ENCODE measurements at regions not wholly inside any gene's neighbourhood (a gene's known extent, or its start where the extent isn't known, plus 50 kb on each side); places are given as distances from the start of the nearest gene placed in this dataset.

DNA sequence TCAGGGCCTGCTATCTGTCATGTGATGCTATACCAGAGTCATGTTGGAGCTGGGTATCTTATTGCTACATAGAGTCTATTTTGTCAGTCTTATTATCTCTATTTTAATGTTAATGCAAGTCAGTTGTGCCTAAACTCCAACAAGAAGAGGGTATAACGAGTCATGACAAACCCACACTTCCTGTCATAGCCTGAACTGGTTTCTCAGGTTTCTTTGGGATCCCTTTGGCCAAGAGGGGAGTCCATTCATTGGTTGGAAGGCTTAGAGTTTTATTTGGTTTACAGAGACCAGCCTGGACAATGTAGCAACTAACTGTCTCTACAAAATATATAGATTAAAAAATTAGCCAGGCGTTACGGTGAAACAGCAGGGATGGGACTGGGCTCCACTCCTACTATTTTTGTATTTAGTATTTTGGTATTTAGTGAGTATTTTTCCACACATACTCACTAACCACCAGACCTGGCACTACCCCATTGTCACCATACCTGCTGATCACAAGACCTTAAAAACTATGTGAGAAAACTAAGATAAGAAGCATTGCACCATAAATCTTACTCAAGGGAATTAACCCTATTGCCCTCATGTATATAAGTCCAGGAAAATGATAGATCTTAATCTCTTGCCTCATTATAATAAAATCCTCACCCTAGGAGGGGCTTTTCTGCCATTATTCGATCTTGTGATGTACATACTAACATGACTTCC, 387.5 kb downstream of the IPO8 start:
- Histone ChIP-seq H2BK15ac (ENCODE audit: low read depth, low read length) (no peak overlapping the region), H3K23ac (ENCODE audit: low read depth, low read length) (no peak overlapping the region), H4K8ac (ENCODE audit: low read depth in 2 of 2, low read length in 2 of 2) (no peak overlapping the region), H2BK20ac (ENCODE audit: low read depth, low read length) (no peak overlapping the region), H4K20me1 (ENCODE audit: insufficient read depth, low read length) (no peaks in the 10 kb centered on the region; the same call in 1 of the 2 replicates), H3K14ac (replicated peaks; ENCODE audit: low read depth, low read length) (no peak overlapping the region), H4K5ac (ENCODE audit: low read depth, low read length) (no peak overlapping the region), H3K79me1 (ENCODE audit: low read depth in 1 of 2, low read length in 2 of 2) (no peaks in the 10 kb centered on the region), H3K9ac (ENCODE audit: low read depth, low read length) (no peak overlapping the region), H2AFZ (replicated peaks; ENCODE audit: low read length, poor library complexity) (no peak overlapping the region), H3K56ac (ENCODE audit: extremely low read depth, insufficient read depth, low read length) (no peak overlapping the region), H4K91ac (ENCODE audit: insufficient read depth, low read depth, low read length) (no peak overlapping the region), H3K9me1 (ENCODE audit: insufficient read depth, low read length) (no peaks in the 10 kb centered on the region), H2AK9ac (replicated peaks; ENCODE audit: low read depth, low read length, poor library complexity) (no peak overlapping the region), H3K9me3 (ENCODE audit: control insufficient read depth, insufficient read depth, low read length) (no peaks in the 10 kb centered on the region; the same call in 1 of the 2 replicates), H2BK120ac (ENCODE audit: low read depth, low read length) (no peak overlapping the region), H3K18ac (ENCODE audit: low read depth, low read length) (no peak overlapping the region), H3K36me3 (ENCODE audit: control insufficient read depth, insufficient read depth, low read length) (no peaks in the 10 kb centered on the region), H3K4me2 (ENCODE audit: low read depth, low read length) (no peak overlapping the region), H3K27ac (ENCODE audit: insufficient read depth, low read length) (no peak overlapping the region), H3K4me1 (ENCODE audit: control insufficient read depth, insufficient read depth, low read length) (no peaks in the 10 kb centered on the region), H3K27me3 (ENCODE audit: control insufficient read depth, insufficient read depth, low read length) (no peaks in the 10 kb centered on the region), H3K4me3 (ENCODE audit: insufficient read depth, low read depth, low read length) (no peak overlapping the region), H2BK5ac (ENCODE audit: low read depth, low read length, poor library complexity, severe bottlenecking) (no peak overlapping the region), H3K4ac (ENCODE audit: low read depth, low read length) (no peak overlapping the region), H2AK5ac (ENCODE audit: low read depth, low read length) (no peak overlapping the region)
- 0% methylated on average over 1 of the region's 4 CpGs; no CpG with 5 or more reads in 1 of the 2 experiments for WGBS, 2 experiments (ENCODE audit: extremely low coverage in 2 of 2, insufficient read length in 1 of 2)
- in situ Hi-C loops (cut with MboI; ENCODE audit: low sequenced_read_pairs): loop anchor here (25.0 kb wide), 1 partner anchor 504 kb away; no protein-coding TSS in a partner anchor
- ATAC-seq (ENCODE audit: low read depth) (no peak), DNase-seq (no peak)
- no TSS peak for BruUV-seq (replicated peaks)
- dilution Hi-C loops (cut with HindIII; ENCODE audit: low sequenced_read_pairs, unreplicated experiment): no loop called here
- no peak for TF ChIP-seq CEBPB (IDR thresholded peaks at IDR 0.05; ENCODE audit: low read depth, low read length)
- TF ChIP-seq, protein P1, sequence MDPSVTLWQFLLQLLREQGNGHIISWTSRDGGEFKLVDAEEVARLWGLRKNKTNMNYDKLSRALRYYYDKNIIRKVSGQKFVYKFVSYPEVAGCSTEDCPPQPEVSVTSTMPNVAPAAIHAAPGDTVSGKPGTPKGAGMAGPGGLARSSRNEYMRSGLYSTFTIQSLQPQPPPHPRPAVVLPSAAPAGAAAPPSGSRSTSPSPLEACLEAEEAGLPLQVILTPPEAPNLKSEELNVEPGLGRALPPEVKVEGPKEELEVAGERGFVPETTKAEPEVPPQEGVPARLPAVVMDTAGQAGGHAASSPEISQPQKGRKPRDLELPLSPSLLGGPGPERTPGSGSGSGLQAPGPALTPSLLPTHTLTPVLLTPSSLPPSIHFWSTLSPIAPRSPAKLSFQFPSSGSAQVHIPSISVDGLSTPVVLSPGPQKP (IDR thresholded peaks at IDR 0.05; ENCODE audit: borderline replicate concordance, low read depth, low read length): no peak
- TF ChIP-seq MXI1 (IDR thresholded peaks at IDR 0.05; ENCODE audit: borderline replicate concordance, low read depth, low read length): no peak
- TF ChIP-seq MAZ (IDR thresholded peaks at IDR 0.05; ENCODE audit: borderline replicate concordance, low read depth, low read length): no peak
- no peak for TF ChIP-seq RCOR1 (IDR thresholded peaks at IDR 0.05; ENCODE audit: insufficient replicate concordance, low read length)
- no peak for TF ChIP-seq SMC3 (IDR thresholded peaks at IDR 0.05; ENCODE audit: low read depth, low read length)
- no peak for TF ChIP-seq RFX5 (IDR thresholded peaks at IDR 0.05; ENCODE audit: low read depth, low read length)
- intact Hi-C loops (cut with micrococcal nuclease): no loop called here
- CTCF ChIA-PET: no interaction called here
- POLR2A ChIA-PET (ENCODE audit: unreplicated experiment): no interaction called here
